Activated CD8-positive, alpha-beta memory T cell treated with anti-CD3 and anti-CD28 coated beads for 48 hours (primary cell): ENCODE measurements at regions not wholly inside any gene's neighbourhood (a gene's known extent, or its start where the extent isn't known, plus 50 kb on each side); places are given as distances from the start of the nearest gene placed in this dataset.
"Not testable (repeated sequence)": the region's sequence is repeated elsewhere in the genome, so short reads cannot be mapped to it uniquely, and the experiment has no call there.

Experiments used
- DNase-seq, 3 experiments: peaks; one replicate each; pipeline ENCODE4 v3.0.0-alpha.2; 2020; ENCODE audit warnings: low read depth in 2 of 3, low spot score in 2 of 3

GRCh38 chr2:129201696-129202095, 777.8 kb upstream of the RAB6C start:
- DNase-seq, result no peak

GRCh38 chr2:129203331-129203730, 776.1 kb upstream of the RAB6C start:
- DNase-seq, result no peak

- DNase-seq, result not testable (repeated sequence)
Measured at GRCh38 chr2:129204581-129204980, 774.9 kb upstream of the RAB6C start.

GRCh38 chr2:129205176-129205575, 774.3 kb upstream of the RAB6C start:
- no peak for DNase-seq

- DNase-seq, result no peak
Measured at GRCh38 chr2:129205766-129206165, 773.7 kb upstream of the RAB6C start.

GRCh38 chr2:129212299-129212958, 767.0 kb upstream of the RAB6C start:
- no peak for DNase-seq

- DNase-seq, result no peak
Measured at GRCh38 chr2:129224022-129224421, 755.4 kb upstream of the RAB6C start.

- no peak for DNase-seq
Measured at GRCh38 chr2:129224486-129224885, 755.0 kb upstream of the RAB6C start.

GRCh38 chr2:129229196-129229595, 750.3 kb upstream of the RAB6C start:
- DNase-seq, result no peak

- no peak for DNase-seq
Measured at GRCh38 chr2:129229830-129230441, 749.5 kb upstream of the RAB6C start.

GRCh38 chr2:129231924-129232323, 747.5 kb upstream of the RAB6C start:
- DNase-seq, result no peak

- no peak for DNase-seq
Measured at GRCh38 chr2:129233166-129233565, 746.3 kb upstream of the RAB6C start.

GRCh38 chr2:129233751-129234406, 745.6 kb upstream of the RAB6C start:
- DNase-seq, result no peak

GRCh38 chr2:129236601-129237000, 742.9 kb upstream of the RAB6C start:
- DNase-seq, result no peak

- no peak for DNase-seq
Measured at GRCh38 chr2:129237966-129238725, 741.3 kb upstream of the RAB6C start.

GRCh38 chr2:129239141-129239540, 740.3 kb upstream of the RAB6C start:
- no peak for DNase-seq

- DNase-seq, result no peak
Measured at GRCh38 chr2:129240061-129240460, 739.4 kb upstream of the RAB6C start.

- DNase-seq, result no peak
Measured at GRCh38 chr2:129242269-129242668, 737.2 kb upstream of the RAB6C start.

GRCh38 chr2:129247751-129248150, 731.7 kb upstream of the RAB6C start:
- no peak for DNase-seq

- DNase-seq, result no peak
Measured at GRCh38 chr2:129248198-129248597, 731.3 kb upstream of the RAB6C start.

GRCh38 chr2:129252781-129253460, 726.5 kb upstream of the RAB6C start:
- no peak for DNase-seq
